ENCODE measurements at regions not wholly inside any gene's neighbourhood (a gene's known extent, or its start where the extent isn't known, plus 50 kb on each side); places are given as distances from the start of the nearest gene placed in this dataset.

GRCh38 chr13:107111248-107111647 lies 543.3 kb upstream of the ARGLU1 start:
- intact Hi-C loops (cut with DNase I) = no loop called here
- Histone ChIP-seq H3K9me3 (peaks cover 0 to 6% (median 3%) of the 10 kb centered on the region in 3 donors), H3K4me1 (no peaks in the 10 kb centered on the region), H3K27me3 (no peaks in the 10 kb centered on the region), H3K4me3 (no peak overlapping the region), H3K27ac (no peak overlapping the region), H3K36me3 (no peaks in the 10 kb centered on the region)
- no peak for TF ChIP-seq POLR2A (IDR thresholded peaks at IDR 0.05)
- no peak for TF ChIP-seq CTCF (IDR thresholded peaks at IDR 0.05)
- DNase-seq = no peak
- WGBS, 2 donors = 93 to 100% methylated on average over 1 of the region's 1 CpG

- Histone ChIP-seq H3K36me3 (no peaks in the 10 kb centered on the region), H3K4me1 (no peaks in the 10 kb centered on the region), H3K9me3 (peaks cover 0 to 6% (median 3%) of the 10 kb centered on the region in 3 donors), H3K27me3 (no peaks in the 10 kb centered on the region), H3K4me3 (no peak overlapping the region), H3K27ac (no peak overlapping the region)
- TF ChIP-seq CTCF (IDR thresholded peaks at IDR 0.05) (no peak), POLR2A (IDR thresholded peaks at IDR 0.05) (no peak)
- WGBS, 2 donors = 31 to 33% methylated on average over 2 of the region's 2 CpGs
- no peak for DNase-seq
- intact Hi-C loops (cut with DNase I) = no loop called here
These were observed 536.7 kb upstream of the ARGLU1 start for GRCh38 chr13:107104631-107105030.

DNA sequence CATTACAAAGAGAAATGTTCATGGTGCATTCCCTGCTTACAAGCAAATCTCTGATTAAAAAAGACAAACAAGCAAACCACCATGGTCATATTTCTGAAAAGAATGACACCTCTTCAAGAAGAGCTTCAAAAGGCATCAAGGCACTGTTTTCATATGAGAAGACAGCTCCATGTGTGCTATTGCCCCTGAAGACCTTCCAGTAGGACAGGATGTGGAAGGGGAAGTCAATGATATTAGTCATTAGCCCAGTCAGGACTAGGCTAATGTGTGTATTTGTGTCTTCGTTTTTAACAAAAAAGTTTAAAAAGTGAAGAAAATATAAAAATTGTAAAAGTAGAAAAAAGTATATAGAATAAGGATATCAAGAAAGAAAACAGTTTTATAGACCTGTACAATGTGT lies 534.7 kb upstream of the ARGLU1 start:
- Histone ChIP-seq H3K4me3 (no peak overlapping the region), H3K36me3 (no peaks in the 10 kb centered on the region), H3K9me3 (no peaks in the 10 kb centered on the region), H3K27me3 (no peaks in the 10 kb centered on the region), H3K27ac (no peak overlapping the region), H3K4me1 (no peaks in the 10 kb centered on the region)
- intact Hi-C loops (cut with DNase I) = no loop called here
- WGBS, 2 donors = 46 to 58% methylated on average over 1 of the region's 1 CpG
- no peak for DNase-seq
- TF ChIP-seq POLR2A (IDR thresholded peaks at IDR 0.05) (no peak), CTCF (IDR thresholded peaks at IDR 0.05) (no peak)

- 83 to 89% methylated on average over 2 to 3 of the region's 3 CpGs for WGBS, 2 donors
- intact Hi-C loops (cut with DNase I) = no loop called here
- no peaks in the 10 kb centered on the region for H3K36me3 ChIP-seq
These were observed 531.7 kb upstream of the ARGLU1 start for GRCh38 chr13:107099661-107100060.

GRCh38 chr13:107097916-107098315 lies 530.0 kb upstream of the ARGLU1 start:
- WGBS, 2 donors = 73 to 86% methylated on average over 7 of the region's 7 CpGs
- no peaks in the 10 kb centered on the region for H3K9me3 ChIP-seq
- H3K36me3 ChIP-seq = no peaks in the 10 kb centered on the region
- H3K4me1 ChIP-seq = no peaks in the 10 kb centered on the region
- H3K27me3 ChIP-seq = no peaks in the 10 kb centered on the region
- intact Hi-C loops (cut with DNase I) = no loop called here
- DNase-seq = no peak
- TF ChIP-seq POLR2A (IDR thresholded peaks at IDR 0.05) = no peak
- TF ChIP-seq CTCF (IDR thresholded peaks at IDR 0.05) = no peak
- H3K4me3 ChIP-seq = no peak overlapping the region
- no peak overlapping the region for H3K27ac ChIP-seq

More at GRCh38 chr13:107099661-107100060, 531.7 kb upstream of the ARGLU1 start:
- H3K9me3 ChIP-seq = no peaks in the 10 kb centered on the region
- DNase-seq = no peak
- no peak overlapping the region for H3K4me3 ChIP-seq
- TF ChIP-seq CTCF (IDR thresholded peaks at IDR 0.05) (no peak), POLR2A (IDR thresholded peaks at IDR 0.05) (no peak)
- no peaks in the 10 kb centered on the region for H3K4me1 ChIP-seq
- H3K27me3 ChIP-seq = no peaks in the 10 kb centered on the region
- H3K27ac ChIP-seq = no peak overlapping the region
